ENCODE measurements at regions not wholly inside any gene's neighbourhood (a gene's known extent, or its start where the extent isn't known, plus 50 kb on each side); places are given as distances from the start of the nearest gene placed in this dataset.
"Not testable (repeated sequence)": the region's sequence is repeated elsewhere in the genome, so short reads cannot be mapped to it uniquely, and the experiment has no call there.

- DNase-seq (ENCODE audit: low read depth in 2 of 3, low spot score in 2 of 3), result not testable (repeated sequence)
Measured at GRCh38 chr13:53452263-53452808, 423.7 kb downstream of the OLFM4 start.

GRCh38 chr13:53460796-53461195, 432.2 kb downstream of the OLFM4 start:
- DNase-seq (ENCODE audit: low read depth in 2 of 3, low spot score in 2 of 3), result no peak

GRCh38 chr13:53463106-53463505, 434.5 kb downstream of the OLFM4 start:
- DNase-seq (ENCODE audit: low read depth in 2 of 3, low spot score in 2 of 3), result no peak

GRCh38 chr13:53466576-53466975, 438.0 kb downstream of the OLFM4 start:
- DNase-seq (ENCODE audit: low read depth in 2 of 3, low spot score in 2 of 3), result no peak

- no peak for DNase-seq (ENCODE audit: low read depth in 2 of 3, low spot score in 2 of 3)
Measured at GRCh38 chr13:53473397-53473796, 444.8 kb downstream of the OLFM4 start.

- no peak for DNase-seq (ENCODE audit: low read depth in 2 of 3, low spot score in 2 of 3)
Measured at GRCh38 chr13:53474878-53475277, 446.3 kb downstream of the OLFM4 start.

GRCh38 chr13:53490752-53491151, 462.1 kb downstream of the OLFM4 start:
- DNase-seq (ENCODE audit: low read depth in 2 of 3, low spot score in 2 of 3), result no peak

- DNase-seq (ENCODE audit: low read depth in 2 of 3, low spot score in 2 of 3), result no peak
Measured at GRCh38 chr13:53494406-53494805, 465.8 kb downstream of the OLFM4 start.

GRCh38 chr13:53499576-53500133, 471.0 kb downstream of the OLFM4 start:
- DNase-seq (ENCODE audit: low read depth in 2 of 3, low spot score in 2 of 3), result no peak

- no peak for DNase-seq (ENCODE audit: low read depth in 2 of 3, low spot score in 2 of 3)
Measured at GRCh38 chr13:53501387-53501786, 472.8 kb downstream of the OLFM4 start.

GRCh38 chr13:53507741-53508140, 479.1 kb downstream of the OLFM4 start:
- DNase-seq (ENCODE audit: low read depth in 2 of 3, low spot score in 2 of 3), result no peak

GRCh38 chr13:53512635-53513034, 484.0 kb downstream of the OLFM4 start:
- no peak for DNase-seq (ENCODE audit: low read depth in 2 of 3, low spot score in 2 of 3)

GRCh38 chr13:53513226-53513625, 484.6 kb downstream of the OLFM4 start:
- DNase-seq (ENCODE audit: low read depth in 2 of 3, low spot score in 2 of 3), result no peak

- no peak for DNase-seq (ENCODE audit: low read depth in 2 of 3, low spot score in 2 of 3)
Measured at GRCh38 chr13:53520132-53520531, 491.5 kb downstream of the OLFM4 start.

- DNase-seq (ENCODE audit: low read depth in 2 of 3, low spot score in 2 of 3), result no peak
Measured at GRCh38 chr13:53522034-53522433, 493.4 kb downstream of the OLFM4 start.

- no peak for DNase-seq (ENCODE audit: low read depth in 2 of 3, low spot score in 2 of 3)
Measured at GRCh38 chr13:53537586-53537985, 509.0 kb downstream of the OLFM4 start.

- no peak for DNase-seq (ENCODE audit: low read depth in 2 of 3, low spot score in 2 of 3)
Measured at GRCh38 chr13:53545340-53545941, 516.8 kb downstream of the OLFM4 start.

GRCh38 chr13:53560556-53560955, 531.9 kb downstream of the OLFM4 start:
- no peak for DNase-seq (ENCODE audit: low read depth in 2 of 3, low spot score in 2 of 3)

- no peak for DNase-seq (ENCODE audit: low read depth in 2 of 3, low spot score in 2 of 3)
Measured at GRCh38 chr13:53562419-53562818, 533.8 kb downstream of the OLFM4 start.

- no peak for DNase-seq (ENCODE audit: low read depth in 2 of 3, low spot score in 2 of 3)
Measured at GRCh38 chr13:53568491-53568890, 539.9 kb downstream of the OLFM4 start.

GRCh38 chr13:53569453-53569852, 540.8 kb downstream of the OLFM4 start:
- DNase-seq (ENCODE audit: low read depth in 2 of 3, low spot score in 2 of 3), result no peak

GRCh38 chr13:53601113-53601512, 572.5 kb downstream of the OLFM4 start:
- no peak for DNase-seq (ENCODE audit: low read depth in 2 of 3, low spot score in 2 of 3)

GRCh38 chr13:53605326-53605725, 576.7 kb downstream of the OLFM4 start:
- no peak for DNase-seq (ENCODE audit: low read depth in 2 of 3, low spot score in 2 of 3)

Measured in hematopoietic multipotent progenitor cell (in vitro differentiated cells).